HCT116 (cell line): ENCODE measurements at regions not wholly inside any gene's neighbourhood (a gene's known extent, or its start where the extent isn't known, plus 50 kb on each side); places are given as distances from the start of the nearest gene placed in this dataset.

Experiments used
- ATAC-seq: fragments of 200-7000 bp; cut with Tn5 transposase; 2 replicates; pipeline ENCODE4 v1.9.1; 2020; ENCODE audit warnings: mild to moderate bottlenecking, moderate library complexity
- BruUV-seq: library from RNA; stranded (reverse); fragments of 400-500 nt; replicated peaks from 2 replicates; lab custom pipeline; 2021; lab: Mats Ljungman, UMichigan
- CTCF ChIA-PET: fragments of 300-600 bp; sonication (Branson Sonifier 250); formaldehyde crosslinking; loops from one replicate; lab custom pipeline; 2021; ENCODE audit warnings: antibody characterized with exemption; lab: Charles Lee
- POLR2A ChIA-PET: fragments of 300-600, 350-600 bp; sonication (Branson Sonifier 250); formaldehyde crosslinking; loops from one replicate; lab custom pipeline; 2021; ENCODE audit warnings: antibody characterized with exemption; lab: Charles Lee
- RAD21 ChIA-PET, 2 experiments: fragments of 300-600 bp; sonication (Branson Sonifier 250); formaldehyde crosslinking; loops; one replicate each; lab custom pipeline; 2023; ENCODE audit warnings: low total read pairs in 2 of 2; ENCODE audit not compliant: uncharacterized antibody in 2 of 2, unreplicated experiment in 2 of 2, low non-redundant PET in 1 of 2; lab: Charles Lee
- DNase-seq: peaks from one replicate; pipeline ENCODE4 v3.0.0-alpha.2; 2010; ENCODE audit warnings: low read depth, low spot score
- H2AFZ ChIP-seq: fragments of 200-600 bp; shearing (Covaris generic), sonication (generic); 2 replicates; pipeline ENCODE4 v1.6.1; 2017; ENCODE audit warnings: low read depth, mixed run types, mixed read lengths, antibody characterized with exemption, low read length; ENCODE audit not compliant: poor library complexity, severe bottlenecking
- H3K27ac ChIP-seq: 2 replicates; pipeline ENCODE4 v1.5.1; 2012; ENCODE audit warnings: low read depth, low read length
- H3K27me3 ChIP-seq: fragments of 200-600 bp; sonication (generic); 2 replicates; pipeline ENCODE4 v1.6.1; 2016; ENCODE audit warnings: mixed run types, low read length, mixed read lengths; ENCODE audit not compliant: insufficient read depth
- H3K36me3 ChIP-seq, 2 experiments: fragments of 200-500 bp in 1 of 2; fragments of 200-600 bp in 1 of 2; sonication (Bioruptor generic) in 1 of 2; sonication (generic) in 1 of 2; 2 replicates each; pipeline versions ENCODE4 v1.5.1 to v1.6.1; 2014 to 2016; ENCODE audit warnings: low read length in 2 of 2, inconsistent platforms in 1 of 2, mixed read lengths in 1 of 2, mixed run types in 1 of 2; ENCODE audit not compliant: insufficient read depth in 2 of 2, control insufficient read depth in 1 of 2
- H3K4me1 ChIP-seq, 2 experiments: fragments of 200-600 bp in 1 of 2; sonication (generic) in 1 of 2; 2 replicates each; pipeline versions ENCODE4 v1.5.1 to v1.6.1; 2012 to 2017; ENCODE audit warnings: low read length in 2 of 2, inconsistent platforms in 1 of 2, mild to moderate bottlenecking in 1 of 2, mixed read lengths in 1 of 2, mixed run types in 1 of 2, moderate library complexity in 1 of 2; ENCODE audit not compliant: insufficient read depth in 2 of 2, control insufficient read depth in 1 of 2
- H3K4me2 ChIP-seq: fragments of 200-600 bp; sonication (generic); 2 replicates; pipeline ENCODE4 v1.6.1; 2017; ENCODE audit warnings: mixed run types, low read length, mixed read lengths
- H3K4me3 ChIP-seq, 2 experiments: fragments of 200-600 bp in 1 of 2; sonication (generic) in 1 of 2; replicated peaks in 1 of 2; 2 replicates each; pipeline ENCODE4 v1.5.1; 2011 to 2016; ENCODE audit warnings: low read length in 2 of 2, control low read depth in 1 of 2, low read depth in 1 of 2, mild to moderate bottlenecking in 1 of 2, mixed read lengths in 1 of 2, mixed run types in 1 of 2
- H3K79me2 ChIP-seq: fragments of 200-600 bp; sonication (generic); 2 replicates; pipeline ENCODE4 v1.6.1; 2017; ENCODE audit warnings: mild to moderate bottlenecking, mixed run types, low read length, moderate library complexity, mixed read lengths; ENCODE audit not compliant: insufficient read depth
- H3K9ac ChIP-seq: fragments of 200-600 bp; sonication (generic); 2 replicates; pipeline ENCODE4 v1.6.1; 2016; ENCODE audit warnings: low read length, mixed read lengths
- H3K9me2 ChIP-seq: fragments of 200-600 bp; sonication (generic), shearing (Covaris generic); 2 replicates; pipeline ENCODE4 v1.6.1; 2017; ENCODE audit warnings: mixed run types, mild to moderate bottlenecking, moderate library complexity; ENCODE audit not compliant: insufficient read depth
- H3K9me3 ChIP-seq, 2 experiments: fragments of 200-500 bp in 1 of 2; fragments of 200-600 bp in 1 of 2; sonication (Bioruptor generic) in 1 of 2; sonication (generic) in 1 of 2; 2 replicates each; pipeline ENCODE4 v1.6.1; 2014 to 2017; ENCODE audit warnings: low read length in 2 of 2, mixed read lengths in 2 of 2, inconsistent platforms in 1 of 2, low read depth in 1 of 2, mild to moderate bottlenecking in 1 of 2, mixed run types in 1 of 2, moderate library complexity in 1 of 2; ENCODE audit not compliant: control insufficient read depth in 1 of 2, insufficient read depth in 1 of 2
- H4K20me1 ChIP-seq: fragments of 200-600 bp; sonication (generic), shearing (Covaris generic); 2 replicates; pipeline ENCODE4 v1.6.1; 2017; ENCODE audit warnings: mixed run types, mild to moderate bottlenecking, moderate library complexity; ENCODE audit not compliant: insufficient read depth
- CTCF ChIP-seq, 3 experiments: fragments of 200-600 bp in 1 of 3; sonication (generic) in 1 of 3; IDR thresholded peaks in 2 of 3; conservative IDR thresholded peaks in 1 of 3; 2 replicates each; pipeline ENCODE4 v1.5.1; 2012 to 2017; ENCODE audit warnings: low read depth in 2 of 3, low read length in 2 of 3, antibody characterized with exemption in 1 of 3, borderline replicate concordance in 1 of 3, control low read depth in 1 of 3, mild to moderate bottlenecking in 1 of 3, mixed read lengths in 1 of 3, mixed run types in 1 of 3, moderate library complexity in 1 of 3; ENCODE audit not compliant: insufficient read depth in 1 of 3
- EGR1 ChIP-seq: IDR thresholded peaks from 2 replicates; pipeline ENCODE4 v1.6.1; 2012; ENCODE audit warnings: low read depth
- ELF1 ChIP-seq: IDR thresholded peaks from 2 replicates; pipeline ENCODE4 v1.6.1; 2012; ENCODE audit warnings: low read depth, borderline replicate concordance
- EZH2phosphoT487 ChIP-seq: fragments of 200-600 bp; IDR thresholded peaks from 2 replicates; pipeline ENCODE4 v1.6.1; 2018; ENCODE audit warnings: antibody characterized with exemption, borderline replicate concordance
- JUND ChIP-seq: IDR thresholded peaks from 2 replicates; pipeline ENCODE4 v1.6.1; 2012
- MAX ChIP-seq: IDR thresholded peaks from 2 replicates; pipeline ENCODE4 v1.6.1; 2012
- SP1 ChIP-seq: IDR thresholded peaks from 2 replicates; pipeline ENCODE4 v1.6.1; 2012; ENCODE audit warnings: low read depth
- YY1 ChIP-seq: IDR thresholded peaks from 2 replicates; pipeline ENCODE4 v1.6.1; 2011; ENCODE audit warnings: low read length, low read depth, moderate library complexity, mild to moderate bottlenecking; ENCODE audit not compliant: insufficient replicate concordance; ENCODE audit errors: extremely low read depth
- ZBTB33 ChIP-seq: IDR thresholded peaks from 2 replicates; pipeline ENCODE4 v1.6.1; 2011; ENCODE audit warnings: mild to moderate bottlenecking, low read length, moderate library complexity; ENCODE audit not compliant: insufficient replicate concordance; ENCODE audit errors: extremely low read depth
- ZNF274 ChIP-seq: fragments of 200-500 bp; sonication (Bioruptor generic); IDR thresholded peaks from 2 replicates; pipeline ENCODE4 v1.6.1; 2014; ENCODE audit warnings: mild to moderate bottlenecking, low read depth, low read length, inconsistent platforms
- intact Hi-C: fragments of 100-400 bp; cut with micrococcal nuclease; formaldehyde crosslinking; loops from 2 replicates; pipeline ENCODE4 v1.10.0; 2022

- Histone ChIP-seq H3K27ac (no peak overlapping the region), H3K9me2 (no peaks in the 10 kb centered on the region), H3K79me2 (no peaks in the 10 kb centered on the region), H3K27me3 (0 out of 2 replicates have a peak, but pooled peaks cover 13% of the 10 kb centered on the region), H3K4me2 (no peak overlapping the region)
- intact Hi-C loops: no loop called here
- no peak for TF ChIP-seq EGR1
- no peak for TF ChIP-seq SP1
- TF ChIP-seq YY1: no peak
- no peak for TF ChIP-seq CTCF (IDR thresholded peaks at IDR 0.05 in 2 of 3, conservative IDR thresholded peaks at IDR 0.05 in 1 of 3; ENCODE audit: borderline replicate concordance in 1 of 3, insufficient read depth in 1 of 3, low read depth in 2 of 3, low read length in 2 of 3)
- TF ChIP-seq, all 23 proteins: peak for 0
- no peak overlapping the region for H3K9ac ChIP-seq
- H3K9me3 ChIP-seq: no peaks in the 10 kb centered on the region
- CTCF ChIA-PET: no interaction called here
- no TSS peak for BruUV-seq
- ATAC-seq: no peak
- H2AFZ ChIP-seq: no peak overlapping the region
- H4K20me1 ChIP-seq: no peaks in the 10 kb centered on the region
- H3K4me3 ChIP-seq: no peak overlapping the region
- POLR2A ChIA-PET: no interaction called here
- DNase-seq: no peak
- H3K4me1 ChIP-seq: no peaks in the 10 kb centered on the region
- no peaks in the 10 kb centered on the region for H3K36me3 ChIP-seq
- RAD21 ChIA-PET: no interaction called here
Measured at GRCh38 chr5:72693546-72694205, 122.8 kb upstream of the TNPO1 start.

GRCh38 chr5:72692651-72693442 is 123.6 kb upstream of the TNPO1 start:
- Histone ChIP-seq H3K36me3 (no peaks in the 10 kb centered on the region), H3K27me3 (0 out of 2 replicates have a peak, but pooled peaks cover 13% of the 10 kb centered on the region), H3K79me2 (no peaks in the 10 kb centered on the region), H3K9me3 (no peaks in the 10 kb centered on the region), H4K20me1 (no peaks in the 10 kb centered on the region), H3K27ac (no peak overlapping the region), H2AFZ (no peak overlapping the region), H3K9me2 (no peaks in the 10 kb centered on the region), H3K4me2 (no peak overlapping the region), H3K9ac (no peak overlapping the region), H3K4me3 (no peak overlapping the region), H3K4me1 (no peaks in the 10 kb centered on the region)
- no peak for ATAC-seq
- DNase-seq: no peak
- RAD21 ChIA-PET: no interaction called here
- BruUV-seq: no TSS peak
- POLR2A ChIA-PET: no interaction called here
- TF ChIP-seq MAX: no peak
- no peak for TF ChIP-seq ZNF274
- TF ChIP-seq YY1: no peak
- TF ChIP-seq JUND: no peak
- no peak for TF ChIP-seq ZBTB33
- no peak for TF ChIP-seq EZH2phosphoT487
- TF ChIP-seq ELF1: no peak
- CTCF ChIA-PET: no interaction called here
- intact Hi-C loops: no loop called here
